HuH-7 (cell line): ENCODE measurements at regions not wholly inside any gene's neighbourhood (a gene's known extent, or its start where the extent isn't known, plus 50 kb on each side); places are given as distances from the start of the nearest gene placed in this dataset.

Experiments used
- DNase-seq: peaks from one replicate; pipeline ENCODE4 v3.0.0; 2011; ENCODE audit warnings: low spot score

DNA sequence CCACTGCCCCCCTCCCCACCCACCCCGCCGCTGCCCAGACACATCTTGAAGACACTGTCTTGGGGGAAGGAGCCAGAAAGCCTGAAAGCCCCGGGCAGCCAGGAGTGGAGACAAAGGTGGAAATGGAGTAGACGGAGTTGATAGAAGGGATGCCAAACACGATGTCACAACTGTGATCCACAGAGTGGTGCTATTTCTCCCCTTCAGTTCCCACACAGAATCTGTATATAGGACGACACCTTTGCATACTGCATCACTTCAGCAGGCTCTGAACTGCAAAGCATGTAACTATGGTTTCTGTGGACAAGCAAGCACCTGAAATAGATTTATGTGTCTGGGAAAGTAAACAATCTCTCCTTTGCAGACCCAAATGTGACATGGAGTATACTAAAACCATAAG is 56.4 kb upstream of the F13A1 start:
- DNase-seq, result no peak

DNA sequence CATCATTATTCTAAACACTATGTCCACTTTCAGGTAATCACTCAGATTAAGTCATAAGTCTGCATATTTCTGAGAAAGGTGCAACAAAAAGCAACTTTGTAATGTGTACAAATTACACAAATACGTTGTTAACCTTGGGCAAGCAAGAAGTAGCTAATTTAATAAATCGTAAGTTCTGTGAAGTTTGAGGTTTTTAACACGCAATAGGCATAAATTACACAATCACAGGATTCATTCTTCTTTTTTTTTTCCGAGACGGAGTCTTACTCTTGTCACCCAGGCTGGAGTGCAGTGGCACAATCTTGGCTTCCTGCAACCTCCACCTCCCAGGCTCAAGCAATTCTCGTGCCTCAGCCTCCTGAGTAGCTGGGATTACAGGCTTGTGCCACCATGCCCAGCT is 57.2 kb upstream of the F13A1 start:
- no peak for DNase-seq

- no peak for DNase-seq
Observed at GRCh38 chr6:6379573-6379972, 59.1 kb upstream of the F13A1 start.

GRCh38 chr6:6384520-6384919 is 64.1 kb upstream of the F13A1 start:
- no peak for DNase-seq

GRCh38 chr6:6386010-6386409 is 65.5 kb upstream of the F13A1 start:
- no peak for DNase-seq

GRCh38 chr6:6390849-6391602 is 70.6 kb upstream of the F13A1 start:
- no peak for DNase-seq

- DNase-seq, result no peak
Observed at GRCh38 chr6:6392214-6393068, 72.0 kb upstream of the F13A1 start.

DNA sequence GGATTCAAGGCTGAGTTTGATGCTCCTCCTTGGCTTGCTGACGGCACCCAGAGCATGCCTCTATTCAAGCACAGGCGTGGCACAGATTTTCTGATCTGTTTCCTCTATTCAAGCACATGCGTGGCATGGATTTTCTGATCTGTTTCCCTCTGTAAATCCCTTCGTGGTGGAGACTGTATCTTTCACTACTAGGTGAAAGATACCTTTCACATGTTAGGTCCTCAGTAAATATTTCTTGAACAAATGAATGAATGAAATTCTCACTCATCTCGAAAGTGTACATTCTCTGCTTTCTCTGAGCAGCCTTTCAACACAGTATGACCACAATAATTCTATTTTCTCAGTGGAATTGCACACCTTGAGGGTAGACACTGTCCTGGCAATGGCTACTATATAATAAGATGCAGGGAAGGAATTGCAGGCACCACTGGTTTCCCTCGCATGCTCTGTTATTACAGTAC is 72.6 kb upstream of the F13A1 start:
- DNase-seq, result no peak

GRCh38 chr6:6395581-6396197 is 75.2 kb upstream of the F13A1 start:
- no peak for DNase-seq

DNA sequence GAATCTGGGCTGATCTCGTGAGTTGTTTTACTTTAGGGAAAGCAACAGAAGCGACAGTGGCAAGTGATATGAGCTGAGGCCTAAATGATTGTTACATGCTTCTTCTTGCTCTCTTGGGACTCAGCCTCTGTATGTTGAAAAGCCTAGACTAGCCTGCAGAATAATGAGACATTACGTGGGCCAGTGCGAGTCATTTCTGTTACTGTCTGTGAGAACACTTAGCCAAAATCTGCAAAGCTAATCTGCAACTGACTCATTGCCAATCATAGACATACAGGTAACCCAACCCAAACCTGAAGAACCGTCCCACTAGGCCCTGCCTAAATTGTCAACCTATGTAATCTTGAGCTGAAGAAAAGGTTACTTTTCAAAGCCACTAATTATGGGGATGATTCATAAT is 77.4 kb upstream of the F13A1 start:
- no peak for DNase-seq

- no peak for DNase-seq
Observed at GRCh38 chr6:6399568-6399967, 79.1 kb upstream of the F13A1 start.

- DNase-seq, result no peak
Observed at GRCh38 chr6:6401401-6401800, 80.9 kb upstream of the F13A1 start.

DNA sequence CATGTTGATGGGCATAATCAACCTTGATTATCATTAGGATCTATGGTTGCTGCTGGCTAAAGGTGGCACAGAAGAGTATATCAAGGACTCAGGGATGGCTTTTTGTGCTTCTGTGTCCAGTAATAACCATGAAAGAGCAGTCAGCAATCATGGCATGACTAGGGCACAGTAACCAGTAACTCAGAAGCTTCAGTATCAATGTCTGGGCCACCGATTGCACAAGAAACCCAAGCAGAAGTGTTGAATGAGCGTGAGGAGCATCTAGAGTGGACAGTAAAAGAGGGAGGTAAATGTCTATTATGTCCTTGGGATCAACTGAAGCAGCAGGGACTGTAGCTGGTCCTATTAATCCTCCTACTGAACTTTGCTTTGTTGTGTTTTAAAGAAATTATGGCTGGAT is 81.5 kb upstream of the F13A1 start:
- DNase-seq, result no peak

DNA sequence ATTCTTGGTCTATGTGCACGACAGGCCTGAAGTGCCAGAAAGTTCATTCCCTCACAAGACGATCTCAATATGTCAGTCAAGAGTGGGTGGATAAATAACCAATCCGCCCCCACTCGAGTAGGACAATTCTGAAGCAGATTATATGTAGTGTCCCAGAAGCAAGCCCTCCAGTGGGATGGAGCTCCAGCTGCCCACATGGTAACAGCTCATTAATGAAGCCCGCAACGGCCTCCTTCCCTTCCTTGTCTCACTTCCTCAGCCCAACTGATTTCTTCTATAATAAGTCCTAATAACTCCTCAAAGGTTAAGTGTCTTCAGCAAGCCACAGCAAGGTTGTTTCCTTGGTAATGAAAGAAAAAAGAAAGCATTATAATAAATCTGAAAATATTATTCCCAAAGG is 82.1 kb upstream of the F13A1 start:
- DNase-seq, result no peak

DNA sequence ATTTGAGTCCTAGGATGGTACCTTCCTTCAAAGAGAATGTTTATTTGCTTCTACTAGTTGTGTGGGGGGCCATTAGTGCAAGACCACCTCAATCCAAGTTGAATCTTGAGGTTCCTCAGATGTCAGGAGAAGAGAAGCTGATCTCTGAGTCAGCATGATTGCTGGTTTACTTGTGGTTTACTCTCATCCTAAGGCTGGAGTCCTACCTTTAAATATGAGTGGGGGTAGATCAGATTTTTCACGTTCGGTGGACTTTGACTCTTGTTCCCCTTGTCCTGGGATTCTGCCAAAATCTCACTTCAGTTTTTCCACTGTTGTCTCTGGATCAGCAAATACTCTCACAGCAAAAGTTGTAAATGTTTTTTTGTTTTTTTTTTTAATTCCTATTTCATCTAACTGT is 84.6 kb upstream of the F13A1 start:
- no peak for DNase-seq

GRCh38 chr6:6405997-6406714 is 85.7 kb upstream of the F13A1 start:
- no peak for DNase-seq

DNA sequence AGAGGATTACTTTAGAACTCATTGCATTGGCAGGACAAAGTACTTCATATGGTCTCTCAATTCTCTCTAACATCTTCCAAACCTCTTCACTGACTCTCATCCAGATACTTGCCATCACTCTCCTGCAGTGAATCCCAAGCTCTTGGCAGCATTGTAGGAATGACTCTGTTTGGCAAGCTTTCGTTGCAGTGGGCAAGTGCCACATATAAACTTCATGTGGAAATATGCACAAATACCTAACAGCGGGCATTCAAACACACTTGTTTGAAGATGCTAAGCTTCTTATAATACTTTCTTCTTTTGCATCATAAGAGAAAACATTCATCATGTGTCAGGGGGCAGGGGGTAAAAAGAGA is 86.2 kb upstream of the F13A1 start:
- DNase-seq, result no peak

DNA sequence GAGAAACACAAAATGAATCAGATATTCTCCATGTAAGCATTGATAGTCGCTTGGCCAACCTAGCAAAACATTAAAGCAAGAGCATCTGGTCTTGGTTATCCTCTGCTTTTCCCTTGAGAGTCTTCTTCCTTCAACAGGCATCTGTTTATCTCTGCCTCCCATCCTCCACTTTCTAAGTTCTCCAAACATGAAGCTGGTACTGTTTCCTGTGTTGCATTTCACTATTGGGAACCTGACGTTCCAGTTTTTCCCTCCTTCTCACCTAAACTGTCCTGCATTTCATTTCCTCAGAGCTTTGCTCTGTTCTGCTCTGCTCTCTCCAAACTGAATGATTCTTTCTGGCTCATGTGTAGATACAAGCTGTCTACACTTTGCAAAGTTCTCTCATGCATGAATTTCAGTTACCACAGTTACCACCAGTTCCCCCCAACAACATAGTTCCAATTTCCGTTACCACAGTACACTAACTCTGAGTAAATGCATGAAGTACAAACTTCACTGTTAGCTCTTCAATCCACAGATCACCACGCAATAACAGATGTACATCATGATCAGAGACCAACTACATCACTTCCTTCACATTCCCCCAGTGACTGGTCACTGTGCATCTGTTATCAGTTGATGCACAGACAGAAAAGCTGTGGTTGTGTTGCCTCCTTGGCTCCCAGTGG is 86.7 kb upstream of the F13A1 start:
- DNase-seq, result no peak

DNA sequence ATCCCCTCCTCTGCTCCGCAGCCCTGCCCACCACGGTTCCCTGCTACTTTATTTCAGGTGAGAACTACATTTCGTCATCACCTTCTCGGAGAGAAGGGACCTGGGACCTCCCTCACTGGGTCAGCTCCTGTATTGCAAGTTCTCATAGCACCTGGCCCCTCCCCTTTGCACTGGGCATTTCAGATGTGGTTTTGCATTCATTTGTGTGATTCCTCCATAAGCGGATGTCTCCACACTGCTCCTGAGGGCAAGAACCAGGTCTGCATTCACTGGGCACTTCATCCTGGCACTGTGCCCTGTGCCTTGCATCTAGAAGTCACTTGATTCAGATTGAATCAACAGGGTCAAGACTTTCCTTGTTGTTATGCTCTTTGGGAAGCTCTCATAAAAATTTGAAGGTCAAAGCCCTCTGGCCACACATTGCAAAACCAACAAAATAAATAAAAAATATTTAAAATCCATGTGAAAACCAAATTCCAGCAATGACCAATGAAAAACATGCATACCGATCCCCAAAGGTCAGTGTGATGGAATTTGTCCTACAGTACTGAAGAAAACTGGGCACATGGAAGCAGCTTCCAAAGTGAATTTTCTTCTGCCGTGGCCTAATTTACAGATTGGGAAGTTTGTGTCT is 89.1 kb upstream of the F13A1 start:
- DNase-seq, result no peak

DNA sequence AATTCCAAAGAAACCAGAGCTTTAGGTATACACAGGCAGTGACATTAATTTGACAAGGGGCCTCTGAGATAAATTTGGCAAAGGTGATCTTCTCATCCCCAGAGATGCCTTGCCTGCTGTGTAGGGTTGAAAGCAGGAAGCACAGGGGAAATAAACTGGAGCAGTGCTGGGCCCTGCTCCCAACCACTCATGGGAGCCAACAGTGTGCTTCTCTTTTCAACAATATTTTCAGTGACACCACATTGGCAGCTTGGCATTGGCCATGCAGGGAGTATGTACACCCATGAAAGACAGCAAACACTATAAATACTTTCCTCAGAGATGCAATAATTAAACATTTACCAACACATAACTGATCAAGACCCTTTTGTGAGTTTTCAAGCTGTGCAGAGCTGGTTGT is 90.7 kb upstream of the F13A1 start:
- no peak for DNase-seq

GRCh38 chr6:6412221-6412620 is 91.8 kb upstream of the F13A1 start:
- DNase-seq, result no peak
